Liver (tissue), 3 donors: ENCODE measurements at regions not wholly inside any gene's neighbourhood (a gene's known extent, or its start where the extent isn't known, plus 50 kb on each side); places are given as distances from the start of the nearest gene placed in this dataset.

Experiments used
- ATF3 ChIP-seq: IDR thresholded peaks from 2 replicates; pipeline ENCODE4 v1.6.1; 2016; ENCODE audit warnings: antibody characterized with exemption
- CTCF ChIP-seq: fragments of 150-350 bp; IDR thresholded peaks from 2 replicates; pipeline ENCODE4 v1.5.1; 2017; ENCODE audit warnings: improper control_type of control experiment, low read depth, low read length; ENCODE audit not compliant: missing input control
- EGR1 ChIP-seq, 2 donors: IDR thresholded peaks; 2 replicates each; pipeline ENCODE4 v1.6.1; 2016 to 2018; ENCODE audit warnings: antibody characterized with exemption in 2 of 2, low read depth in 2 of 2
- GABPA ChIP-seq, 2 donors: IDR thresholded peaks in 1 of 2; conservative IDR thresholded peaks in 1 of 2; 2 replicates each; pipeline ENCODE4 v1.6.1; 2016; ENCODE audit warnings: antibody characterized with exemption in 2 of 2, mild to moderate bottlenecking in 1 of 2, moderate library complexity in 1 of 2
- JUND ChIP-seq, 2 donors: IDR thresholded peaks; 2 replicates each; pipeline ENCODE4 v1.6.1; 2016; ENCODE audit warnings: antibody characterized with exemption in 2 of 2
- MAX ChIP-seq: IDR thresholded peaks from 2 replicates; pipeline ENCODE4 v1.6.1; 2016; ENCODE audit warnings: antibody characterized with exemption
- REST ChIP-seq: IDR thresholded peaks from 2 replicates; pipeline ENCODE4 v1.6.1; 2016; ENCODE audit warnings: antibody characterized with exemption, mild to moderate bottlenecking
- ZBTB33 ChIP-seq: IDR thresholded peaks from 2 replicates; pipeline ENCODE4 v1.6.1; 2016; ENCODE audit warnings: antibody characterized with exemption
- donor health status: healthy.
- donor health status: healthy.

GRCh38 chr12:114194066-114194465 lies 211.9 kb downstream of the TBX5 start:
- TF ChIP-seq ZBTB33 (no peak), CTCF (no peak), JUND (IDR thresholded peaks at IDR 0.05) (no peak), EGR1 (IDR thresholded peaks at IDR 0.05; ENCODE audit: low read depth in 2 of 2) (no peak), ATF3 (no peak), REST (no peak), GABPA (IDR thresholded peaks at IDR 0.05 in 1 of 2, conservative IDR thresholded peaks at IDR 0.05 in 1 of 2) (no peak), MAX (no peak)
